GM12873 (cell line): ENCODE measurements at regions not wholly inside any gene's neighbourhood (a gene's known extent, or its start where the extent isn't known, plus 50 kb on each side); places are given as distances from the start of the nearest gene placed in this dataset.

Experiments used
- TF ChIP-seq, protein P1 (sequence below): IDR thresholded peaks from 2 replicates; pipeline ENCODE4 v1.5.1; 2012; ENCODE audit warnings: low read depth, mild to moderate bottlenecking, moderate library complexity, low read length, control low read depth; ENCODE audit not compliant: insufficient read depth; ENCODE audit errors: missing control alignments

DNA sequence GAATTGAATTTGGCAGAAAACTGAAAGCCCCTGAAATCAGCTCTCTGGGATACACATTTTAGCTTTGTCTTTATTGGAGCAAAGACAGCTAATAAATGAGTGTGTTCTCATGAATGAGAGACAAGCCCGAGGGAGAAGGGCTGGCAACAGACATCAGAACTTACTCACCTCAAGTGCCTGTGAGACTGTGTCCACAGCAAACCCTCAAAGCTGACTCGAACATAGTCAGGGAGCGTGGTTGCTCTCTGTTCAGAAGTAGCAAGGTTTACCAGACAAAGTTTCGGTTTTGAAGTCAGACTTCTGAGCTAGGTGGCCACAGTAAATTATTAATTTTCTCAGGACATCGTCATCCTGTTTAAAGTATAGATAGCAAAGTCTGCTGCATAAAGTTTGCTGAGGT, 207.9 kb downstream of the CMPK2 start:
- TF ChIP-seq, protein P1, sequence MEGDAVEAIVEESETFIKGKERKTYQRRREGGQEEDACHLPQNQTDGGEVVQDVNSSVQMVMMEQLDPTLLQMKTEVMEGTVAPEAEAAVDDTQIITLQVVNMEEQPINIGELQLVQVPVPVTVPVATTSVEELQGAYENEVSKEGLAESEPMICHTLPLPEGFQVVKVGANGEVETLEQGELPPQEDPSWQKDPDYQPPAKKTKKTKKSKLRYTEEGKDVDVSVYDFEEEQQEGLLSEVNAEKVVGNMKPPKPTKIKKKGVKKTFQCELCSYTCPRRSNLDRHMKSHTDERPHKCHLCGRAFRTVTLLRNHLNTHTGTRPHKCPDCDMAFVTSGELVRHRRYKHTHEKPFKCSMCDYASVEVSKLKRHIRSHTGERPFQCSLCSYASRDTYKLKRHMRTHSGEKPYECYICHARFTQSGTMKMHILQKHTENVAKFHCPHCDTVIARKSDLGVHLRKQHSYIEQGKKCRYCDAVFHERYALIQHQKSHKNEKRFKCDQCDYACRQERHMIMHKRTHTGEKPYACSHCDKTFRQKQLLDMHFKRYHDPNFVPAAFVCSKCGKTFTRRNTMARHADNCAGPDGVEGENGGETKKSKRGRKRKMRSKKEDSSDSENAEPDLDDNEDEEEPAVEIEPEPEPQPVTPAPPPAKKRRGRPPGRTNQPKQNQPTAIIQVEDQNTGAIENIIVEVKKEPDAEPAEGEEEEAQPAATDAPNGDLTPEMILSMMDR, result no peak

DNA sequence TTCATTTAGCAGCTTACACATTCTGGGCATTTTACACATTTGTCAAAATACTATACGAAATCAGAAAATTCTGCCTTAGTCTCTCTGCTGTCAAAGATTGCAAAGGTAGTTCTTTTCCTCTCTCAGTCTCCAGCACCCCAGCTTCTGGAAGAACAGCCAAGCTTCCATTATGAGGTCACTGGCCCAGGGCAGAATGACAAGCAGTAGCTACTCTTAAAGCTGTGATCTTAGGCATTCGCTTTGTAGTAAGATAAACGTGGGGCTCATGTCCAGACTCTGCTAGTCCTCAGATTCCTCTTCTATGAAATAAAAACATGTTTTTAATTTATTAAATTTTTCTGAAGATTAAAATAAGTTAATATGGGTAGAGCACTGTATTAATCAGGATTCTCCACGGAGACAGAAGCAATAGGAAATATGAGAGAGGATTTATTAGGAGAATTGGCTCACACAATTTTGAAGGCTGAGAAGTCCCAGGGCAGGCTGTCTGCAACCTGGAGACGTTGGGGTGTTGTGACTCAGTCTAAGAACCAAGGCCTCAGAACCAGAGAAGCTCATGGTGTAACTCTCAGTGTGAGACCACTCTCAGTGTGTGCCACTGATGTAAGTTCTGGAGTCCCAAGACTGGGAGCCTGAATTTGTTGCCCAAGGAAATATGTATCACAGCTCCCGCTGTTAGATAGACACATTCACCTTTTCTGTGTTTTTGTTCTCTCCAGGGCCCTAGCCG, 201.2 kb downstream of the CMPK2 start:
- TF ChIP-seq, protein P1, result no peak

DNA sequence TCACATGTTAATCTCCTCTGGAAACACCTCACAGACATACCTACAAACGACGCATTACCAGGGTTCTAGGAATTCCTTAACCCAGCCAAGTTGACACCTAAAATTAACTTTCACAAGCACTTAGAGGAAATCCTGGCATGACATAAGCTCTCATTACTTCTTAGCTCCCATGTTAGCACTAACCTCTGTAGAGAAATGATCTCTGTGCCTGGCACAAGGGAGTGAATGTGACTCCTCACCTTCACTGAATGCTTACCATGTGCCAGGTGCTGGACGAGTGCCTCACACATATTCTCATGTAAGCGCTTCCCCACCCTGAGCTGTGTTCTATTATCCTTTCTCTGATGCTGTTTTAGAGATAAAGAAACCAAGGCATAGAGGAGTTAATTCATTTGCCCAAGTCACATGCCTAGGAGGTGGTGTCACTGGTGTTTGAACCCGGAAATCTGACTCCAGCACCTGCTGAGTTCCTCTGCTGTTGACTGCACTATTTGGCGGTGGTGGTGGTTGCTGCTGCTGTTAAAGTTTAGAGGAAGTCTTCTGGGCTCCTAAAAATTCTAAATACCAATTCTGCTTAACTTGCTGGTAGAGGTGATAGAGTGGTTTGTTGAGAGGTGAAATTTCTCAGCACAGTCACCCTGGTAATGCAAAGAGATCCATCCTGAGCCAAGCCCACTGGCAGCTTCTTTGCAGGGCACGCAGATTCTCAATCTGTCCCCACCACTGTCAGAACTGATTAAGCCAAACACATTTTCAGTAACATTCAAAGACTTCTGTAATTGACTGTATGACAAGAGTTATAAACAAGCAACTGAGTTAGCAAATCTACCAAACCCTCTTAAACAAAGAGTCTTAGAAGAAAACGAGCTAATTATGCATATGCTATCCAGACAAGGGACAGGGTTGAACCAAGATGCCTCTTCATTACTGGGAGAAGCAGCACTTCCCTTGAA, 200.3 kb downstream of the CMPK2 start:
- TF ChIP-seq, protein P1, result no peak

DNA sequence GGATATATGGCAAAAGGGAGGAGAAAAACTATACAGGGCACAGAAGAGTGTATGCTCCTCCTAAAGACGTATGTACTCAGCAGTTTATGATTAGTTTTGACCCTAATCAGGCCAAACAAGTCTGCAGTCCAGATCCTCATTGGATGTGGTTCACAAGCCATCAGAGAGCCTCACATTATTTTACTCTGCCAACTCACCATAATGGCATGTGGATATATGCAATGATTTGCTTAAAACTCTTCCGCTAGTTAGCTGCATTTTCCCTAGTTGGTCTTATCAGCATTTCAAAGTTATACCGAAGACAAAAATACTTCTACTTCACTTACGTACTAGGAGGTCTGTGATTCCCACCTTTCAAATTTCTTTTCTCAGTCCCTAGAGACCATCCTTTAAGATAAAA, 198.4 kb downstream of the CMPK2 start:
- TF ChIP-seq, protein P1, result no peak

DNA sequence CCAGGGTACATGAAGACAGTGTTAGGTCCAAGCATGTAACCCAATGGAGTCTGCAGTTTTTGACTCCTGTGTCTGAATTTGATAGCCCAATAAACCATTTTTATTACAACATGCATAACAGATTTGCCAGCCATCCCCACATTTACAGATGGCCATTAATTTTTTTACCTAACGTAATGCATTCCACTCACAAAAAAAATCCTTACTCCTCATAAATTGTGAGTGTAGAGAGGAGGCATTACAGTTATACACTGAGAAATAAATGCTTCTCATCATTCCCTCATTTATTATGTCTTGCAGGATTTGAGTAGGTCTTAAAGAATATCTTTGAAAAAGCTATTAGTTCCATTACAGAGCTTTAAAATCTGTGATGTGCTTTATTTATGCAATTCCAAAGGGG, 193.8 kb downstream of the CMPK2 start:
- TF ChIP-seq, protein P1, result no peak

DNA sequence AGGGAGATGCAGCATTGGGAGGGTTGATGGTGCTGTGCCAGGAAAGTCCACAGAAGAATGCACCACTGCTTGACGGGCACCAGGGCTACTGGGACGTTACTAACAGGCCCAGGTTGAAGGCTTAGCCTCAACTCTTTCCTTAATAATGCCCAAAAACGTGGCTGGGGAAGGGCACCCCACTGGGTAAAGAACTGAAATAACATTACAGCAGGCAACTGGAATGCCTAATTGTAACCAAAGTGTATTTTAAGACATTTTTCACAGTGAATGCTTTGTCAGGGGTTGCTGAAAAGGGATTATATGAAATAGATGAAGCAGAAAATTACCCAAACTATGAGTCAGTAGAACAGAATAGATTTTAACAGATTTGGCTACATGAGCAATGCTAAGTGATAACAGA, 191.3 kb downstream of the CMPK2 start:
- TF ChIP-seq, protein P1, result no peak

DNA sequence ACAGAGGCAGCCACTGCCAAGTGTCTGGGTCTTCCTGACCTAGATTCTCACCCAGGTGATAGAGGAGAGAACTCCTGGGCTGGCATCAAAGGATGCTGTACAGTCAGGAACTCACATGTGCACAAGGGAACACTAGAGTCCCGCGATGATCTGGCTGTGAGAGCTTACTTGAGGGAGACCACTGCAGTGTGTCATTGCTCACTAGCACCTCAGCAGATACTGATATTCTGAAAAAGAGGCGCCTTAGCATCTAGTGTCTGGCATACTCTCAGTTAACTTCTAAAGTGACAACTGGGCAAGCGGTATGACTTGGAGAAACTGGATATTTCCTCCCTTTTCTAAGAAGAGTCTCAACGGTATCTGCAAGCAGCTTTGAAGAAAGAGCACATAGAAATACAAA, 189.9 kb downstream of the CMPK2 start:
- TF ChIP-seq, protein P1, result no peak
